Ramos (cell line): ENCODE measurements at regions not wholly inside any gene's neighbourhood (a gene's known extent, or its start where the extent isn't known, plus 50 kb on each side); places are given as distances from the start of the nearest gene placed in this dataset.
"Not testable (repeated sequence)": the region's sequence is repeated elsewhere in the genome, so short reads cannot be mapped to it uniquely, and the experiment has no call there.

Source experiments
- in situ Hi-C: fragments of 300-500 bp; cut with MboI; formaldehyde crosslinking; loops from one replicate; pipeline ENCODE4 v1.14.3; 2022; ENCODE audit warnings: low sequenced_read_pairs; ENCODE audit not compliant: unreplicated experiment

DNA sequence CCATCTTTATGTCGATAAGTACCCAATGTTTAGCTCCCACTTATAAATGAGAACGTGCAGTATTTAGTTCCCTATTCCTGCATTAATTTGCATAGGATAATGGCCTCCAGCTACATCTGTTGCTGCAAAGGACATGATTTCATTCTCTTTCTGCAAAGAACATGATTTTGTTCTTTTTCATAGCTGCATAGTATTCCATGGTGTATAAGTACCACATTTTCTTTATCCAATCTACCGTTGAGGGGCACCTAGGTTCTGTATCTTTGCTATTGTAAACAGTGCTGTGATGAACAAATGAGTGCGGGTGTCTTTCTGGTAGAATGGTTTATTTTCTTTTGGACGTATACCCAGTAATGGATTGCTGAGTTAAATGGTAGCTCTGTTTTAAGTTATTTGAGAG is 63.0 kb downstream of the HLX start:
- in situ Hi-C loops, result no loop called here

DNA sequence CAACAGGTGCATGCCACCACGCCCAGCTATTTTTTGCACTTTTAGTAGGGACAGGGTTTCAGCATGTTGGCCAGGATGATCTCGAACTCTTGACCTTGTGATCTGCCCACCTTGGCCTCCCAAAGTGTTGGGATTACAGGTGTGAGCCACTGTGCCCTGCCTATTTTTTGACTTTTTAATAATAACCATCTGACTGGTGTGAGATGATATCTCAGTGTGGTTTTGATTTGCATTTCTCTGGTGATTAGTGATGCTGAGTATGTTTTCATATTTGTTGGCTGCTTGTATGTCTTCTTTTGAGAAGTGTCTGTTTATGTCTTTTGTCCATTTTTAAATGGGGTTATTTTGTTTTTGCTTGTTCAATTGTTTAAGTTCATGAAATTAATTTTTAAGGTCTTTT is 63.7 kb downstream of the HLX start:
- in situ Hi-C loops, result not testable (repeated sequence)

DNA sequence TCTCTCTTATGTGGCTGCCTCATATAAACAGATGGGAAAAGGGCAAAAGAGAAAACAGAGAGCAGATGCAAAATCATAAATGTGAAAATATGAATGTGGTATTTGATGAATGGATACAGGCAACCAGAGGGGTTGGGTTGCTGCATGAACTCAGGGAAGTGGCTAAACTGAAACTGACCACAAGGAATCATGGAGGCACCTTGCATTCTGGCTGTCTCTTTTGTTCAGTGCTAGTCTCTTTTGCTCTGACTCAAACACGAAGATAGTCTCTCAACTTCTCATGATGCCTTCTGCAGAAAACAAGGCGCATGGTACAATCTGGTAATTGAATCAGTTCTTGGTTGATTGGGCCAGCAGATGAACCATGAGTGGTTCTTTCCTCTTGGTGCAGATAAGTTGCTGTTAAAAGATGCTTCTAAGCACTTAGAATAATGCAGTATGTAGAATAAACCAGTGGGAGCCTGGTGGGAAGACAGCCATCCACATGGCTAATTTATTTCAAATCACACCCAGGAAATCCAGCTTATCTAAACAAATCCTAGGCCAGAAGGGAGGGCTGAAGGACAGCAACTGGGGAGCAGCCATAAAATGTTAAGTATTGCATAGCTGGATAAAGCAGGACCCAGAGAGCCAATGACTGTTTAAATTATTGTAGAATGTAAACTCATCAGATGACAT is 64.2 kb downstream of the HLX start:
- in situ Hi-C loops, result no loop called here

DNA sequence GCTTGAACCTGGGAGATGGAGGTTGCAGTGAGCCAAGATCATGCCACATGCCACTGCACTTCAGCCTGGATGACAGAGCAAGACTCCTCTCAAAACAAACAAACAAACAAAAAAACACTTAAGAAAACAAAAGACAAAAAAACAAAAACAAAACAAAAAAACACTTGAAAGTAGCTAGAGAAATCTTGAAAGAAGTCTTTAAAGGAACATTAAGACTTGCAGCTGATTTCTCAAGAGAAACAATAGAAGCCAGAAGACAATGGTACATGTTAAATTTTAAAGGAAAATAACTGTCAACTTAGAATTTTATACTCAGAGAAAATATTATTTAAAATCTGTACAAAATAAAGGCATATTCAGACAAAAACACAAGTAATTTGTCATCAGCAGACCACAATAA is 71.3 kb downstream of the HLX start:
- in situ Hi-C loops, result no loop called here

DNA sequence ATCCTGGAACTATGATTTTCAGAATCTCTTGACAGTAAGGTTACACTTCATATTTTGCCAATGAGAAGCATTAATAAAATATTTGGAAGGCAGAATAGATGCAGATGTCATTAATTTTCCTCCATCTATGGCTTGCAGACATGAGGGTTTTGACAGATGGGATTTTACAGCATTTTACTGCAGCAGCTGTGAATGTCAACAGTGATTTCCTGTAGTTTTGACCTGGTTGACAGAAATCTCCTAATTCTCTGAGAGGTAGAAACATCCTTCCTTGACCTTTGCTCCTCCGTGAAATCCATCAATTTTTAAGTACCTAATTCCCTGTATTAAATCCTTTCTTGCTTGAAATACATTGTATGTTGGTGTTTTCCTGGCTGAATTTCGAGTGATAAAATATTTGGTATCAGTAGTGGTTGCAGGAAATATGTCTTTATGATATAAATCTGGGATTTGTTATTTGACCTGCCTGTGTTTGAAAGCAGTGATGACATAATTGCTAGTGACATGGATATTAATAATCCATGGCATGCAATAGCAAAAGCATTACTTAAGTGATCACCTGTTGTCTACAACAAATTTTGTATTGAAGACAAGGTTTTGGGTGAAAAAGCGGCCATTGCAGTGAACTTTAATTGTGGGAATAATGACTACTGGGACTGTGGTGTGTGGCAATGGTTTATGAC is 73.9 kb downstream of the HLX start:
- in situ Hi-C loops, result no loop called here

DNA sequence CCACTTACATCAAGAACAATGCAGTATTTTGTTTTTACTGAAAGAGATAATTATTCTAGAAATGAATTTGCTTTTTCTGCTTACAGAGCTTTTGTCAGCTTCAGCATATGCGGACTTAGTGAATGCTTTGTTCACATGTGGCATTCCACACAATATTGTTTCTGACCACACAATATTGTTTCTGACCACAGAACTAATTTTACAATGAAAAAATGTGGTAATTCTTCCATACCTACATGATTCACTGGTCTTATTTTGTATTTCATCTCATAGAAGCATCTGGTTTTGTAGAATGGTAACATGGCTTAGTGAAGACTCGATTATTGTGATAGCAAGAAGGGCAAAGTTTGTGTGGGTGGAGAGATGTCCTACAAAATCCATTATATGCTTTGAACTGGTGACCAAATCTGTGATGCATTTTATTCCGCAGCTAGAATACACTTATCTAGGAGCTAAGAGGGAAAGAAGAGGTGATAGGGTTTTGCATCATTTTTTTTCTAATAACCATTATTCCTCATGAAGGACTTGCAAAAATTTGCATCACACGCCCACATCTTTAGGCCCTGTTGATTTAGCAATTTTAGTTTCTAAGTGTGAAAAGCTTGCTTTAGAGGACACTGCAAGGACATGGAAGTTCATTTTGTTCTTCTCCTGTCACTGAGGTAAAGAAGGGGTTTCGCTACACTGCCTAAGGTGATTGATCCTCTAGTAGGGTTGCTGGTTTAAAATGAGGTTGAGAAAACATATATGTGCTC is 75.3 kb downstream of the HLX start:
- in situ Hi-C loops, result no loop called here

DNA sequence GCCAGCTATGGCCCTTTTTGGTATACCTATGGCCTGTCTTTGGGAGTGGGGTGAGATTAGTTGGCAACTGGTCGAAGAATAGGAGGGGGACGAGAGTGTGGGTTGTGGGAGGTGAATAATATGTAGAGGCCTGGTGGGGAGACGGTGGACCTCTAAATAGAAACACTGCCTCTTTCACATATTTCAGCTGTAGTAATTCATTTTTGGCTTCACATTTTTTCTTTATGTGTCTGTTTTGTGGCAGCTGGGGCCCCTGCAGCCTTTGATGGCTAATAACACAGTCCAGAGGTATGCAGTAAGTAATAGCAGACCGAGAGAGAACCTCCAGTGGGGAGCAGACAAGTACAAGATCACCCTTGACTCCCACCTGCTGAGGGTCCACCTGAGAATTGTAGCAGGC is 75.9 kb downstream of the HLX start:
- in situ Hi-C loops, result no loop called here

DNA sequence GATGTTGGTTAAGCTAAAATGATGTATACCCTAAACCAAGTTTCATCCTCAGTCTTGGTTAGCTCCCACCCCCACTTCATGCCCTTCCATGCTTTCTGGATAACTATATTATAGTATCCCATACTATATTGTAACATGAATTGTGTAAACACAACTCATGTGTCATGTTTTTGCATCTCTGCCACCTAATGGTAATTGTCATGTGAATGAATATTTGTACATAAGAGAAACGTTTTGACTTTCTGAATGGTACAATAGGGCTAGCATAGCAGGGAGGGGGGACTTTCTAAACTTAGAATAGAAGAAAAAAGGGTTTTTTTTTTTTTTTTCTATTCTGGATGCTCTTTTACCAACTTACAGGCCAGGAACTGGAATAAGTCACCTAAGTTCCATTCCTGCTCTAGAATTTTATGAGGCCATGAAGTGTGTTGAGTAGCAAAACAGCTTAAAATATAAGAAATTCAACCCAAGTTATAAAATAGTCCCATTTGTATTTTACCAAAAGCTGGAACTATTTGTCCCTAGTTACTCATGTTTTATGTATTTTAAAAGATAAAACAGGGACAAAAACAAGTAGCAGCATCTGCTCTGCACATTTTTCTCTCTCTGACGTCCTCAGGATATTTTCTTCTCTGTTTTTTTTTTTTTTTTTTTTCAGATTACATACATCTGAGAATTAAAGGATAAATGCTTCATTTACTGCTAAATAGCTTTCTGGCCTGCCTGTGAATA is 77.4 kb downstream of the HLX start:
- in situ Hi-C loops, result no loop called here

DNA sequence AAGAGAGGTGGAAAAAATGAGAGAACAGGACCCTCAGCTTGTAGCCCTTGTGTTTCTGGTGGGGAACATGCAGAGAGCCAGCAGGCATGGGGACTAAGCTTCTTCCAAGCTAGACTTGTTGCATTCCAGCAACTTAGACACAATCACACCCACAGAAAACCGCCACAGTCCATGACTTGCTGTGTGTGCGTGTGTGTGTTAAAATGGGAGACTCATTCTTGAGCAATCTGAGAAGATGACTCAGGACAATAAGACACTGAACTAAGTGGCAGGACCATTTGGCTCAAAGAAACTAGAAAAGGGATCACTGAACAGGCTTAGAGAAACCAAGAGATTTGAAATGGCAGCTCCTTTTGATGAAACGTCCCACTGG is 78.0 kb downstream of the HLX start:
- in situ Hi-C loops, result no loop called here

DNA sequence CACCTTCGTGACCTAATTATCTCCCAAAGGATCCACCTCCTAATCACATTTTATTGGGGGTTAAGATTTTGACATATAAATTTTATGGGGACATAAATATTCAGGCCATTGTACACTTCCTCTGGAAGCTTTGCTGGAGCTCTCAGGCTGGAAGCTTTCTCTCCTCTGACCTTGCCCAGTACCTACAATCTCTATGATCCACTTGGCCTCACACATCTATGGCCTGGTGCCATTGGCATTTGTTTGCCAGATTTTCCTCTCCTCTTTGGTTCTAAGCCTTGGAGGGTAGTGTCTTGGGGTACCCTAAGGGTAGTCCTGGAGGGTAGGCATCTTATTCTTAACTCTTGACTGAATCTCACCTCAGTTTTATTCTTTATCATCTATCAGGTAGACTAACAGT is 79.0 kb downstream of the HLX start:
- in situ Hi-C loops, result no loop called here

DNA sequence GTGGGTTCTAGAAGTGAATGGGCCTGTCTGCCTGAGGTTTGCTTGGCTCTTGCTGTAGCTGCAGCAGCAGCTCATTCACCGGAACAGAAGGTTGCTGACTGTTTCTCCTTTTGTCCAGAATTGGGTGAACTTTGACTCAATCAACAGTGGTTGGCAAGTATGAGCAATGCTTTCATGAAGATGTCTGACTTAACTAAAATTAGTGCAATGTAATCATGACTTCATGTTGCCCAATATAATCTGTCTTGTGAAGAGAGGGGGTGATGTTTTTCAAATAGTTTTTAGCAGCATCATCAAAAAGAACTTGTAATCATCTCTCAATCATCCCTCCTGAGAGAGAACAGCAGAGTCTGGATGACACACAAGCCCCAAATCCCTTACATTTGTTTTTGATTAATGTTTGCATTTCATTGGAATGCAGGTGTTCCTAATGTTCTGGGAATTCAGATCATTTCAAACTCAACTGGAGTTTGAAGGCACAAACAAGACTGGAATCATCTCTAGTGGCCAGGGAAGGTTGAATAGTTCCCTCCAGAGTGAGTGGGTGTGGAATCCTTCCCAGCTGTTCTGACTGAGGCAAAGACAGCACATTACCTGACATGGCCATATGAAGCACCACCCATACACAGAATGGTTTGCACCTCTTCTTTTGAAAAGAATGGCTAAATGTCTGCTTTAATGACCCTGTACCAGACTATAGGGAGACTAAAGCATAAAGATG is 82.9 kb downstream of the HLX start:
- in situ Hi-C loops, result no loop called here

DNA sequence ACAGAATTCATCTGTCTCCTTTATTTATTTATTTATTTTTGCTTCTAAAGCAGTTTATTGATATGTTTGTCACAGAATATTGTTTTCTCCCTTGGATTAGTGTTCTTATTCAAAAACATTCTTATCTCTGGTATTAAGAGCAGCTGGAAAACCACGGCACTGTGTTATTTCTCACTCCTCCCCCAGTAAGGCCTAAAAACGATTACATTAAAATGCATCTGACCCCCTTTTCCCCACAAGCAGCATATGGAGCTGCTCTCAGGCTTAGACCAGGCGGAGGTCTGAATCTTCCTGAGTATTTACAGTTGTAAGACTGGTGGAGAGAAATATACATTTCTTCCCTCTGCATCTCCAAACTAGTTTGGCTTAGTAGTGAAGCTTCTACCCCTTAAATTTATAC is 86.8 kb downstream of the HLX start:
- in situ Hi-C loops, result no loop called here

DNA sequence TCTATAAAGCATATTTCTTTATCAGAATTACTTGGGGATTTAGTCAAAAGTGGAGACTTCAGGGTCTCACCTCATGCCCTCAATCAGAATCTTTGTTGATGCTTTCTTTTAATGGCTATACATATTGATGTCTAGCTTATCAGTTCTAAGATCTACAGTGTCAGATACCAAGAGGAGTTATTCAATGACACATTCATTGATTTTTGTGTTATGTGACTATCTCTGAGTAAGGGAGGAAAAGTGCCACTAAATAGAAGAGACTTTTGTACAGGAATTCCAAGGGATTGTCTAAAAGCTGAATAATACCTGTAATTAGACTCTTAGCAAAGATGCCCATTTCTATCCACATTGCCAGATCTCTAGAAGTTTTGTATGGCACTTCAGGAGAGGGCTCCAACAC is 87.2 kb downstream of the HLX start:
- in situ Hi-C loops, result no loop called here

DNA sequence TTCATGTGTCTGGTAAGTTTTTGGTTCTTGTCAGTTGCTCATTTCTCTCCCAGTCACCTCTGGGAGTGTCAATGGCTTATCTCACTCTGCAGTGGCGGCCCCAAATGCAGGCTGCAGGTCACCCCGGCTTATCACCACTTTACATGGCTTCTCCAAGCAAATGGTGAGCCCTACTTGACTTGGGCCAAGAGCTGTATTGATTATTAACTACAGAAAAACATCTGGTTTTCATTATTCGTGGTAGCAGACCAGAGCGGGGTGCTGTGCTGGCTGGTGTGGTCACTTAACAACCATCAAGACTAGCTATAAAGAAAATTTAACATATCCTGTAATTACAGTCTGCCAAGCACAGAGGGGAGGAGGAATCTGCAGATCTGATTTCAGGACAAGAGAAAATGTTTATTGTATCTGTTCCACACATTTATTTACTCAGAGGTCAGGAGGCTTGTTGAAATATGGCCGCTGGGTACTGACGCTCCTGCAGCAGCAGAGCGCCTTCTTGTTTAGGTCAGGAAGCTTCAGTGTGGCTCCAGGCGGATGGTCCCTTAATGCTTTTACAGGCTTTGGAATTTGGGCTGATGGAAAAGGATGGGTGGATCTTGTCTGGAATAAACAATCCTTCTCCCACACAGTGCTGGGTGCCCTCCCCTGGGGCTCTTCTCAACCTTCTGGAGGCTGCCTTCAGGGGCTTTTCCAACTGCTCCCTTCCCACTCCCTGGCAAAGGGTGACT is 87.8 kb downstream of the HLX start:
- in situ Hi-C loops, result no loop called here

DNA sequence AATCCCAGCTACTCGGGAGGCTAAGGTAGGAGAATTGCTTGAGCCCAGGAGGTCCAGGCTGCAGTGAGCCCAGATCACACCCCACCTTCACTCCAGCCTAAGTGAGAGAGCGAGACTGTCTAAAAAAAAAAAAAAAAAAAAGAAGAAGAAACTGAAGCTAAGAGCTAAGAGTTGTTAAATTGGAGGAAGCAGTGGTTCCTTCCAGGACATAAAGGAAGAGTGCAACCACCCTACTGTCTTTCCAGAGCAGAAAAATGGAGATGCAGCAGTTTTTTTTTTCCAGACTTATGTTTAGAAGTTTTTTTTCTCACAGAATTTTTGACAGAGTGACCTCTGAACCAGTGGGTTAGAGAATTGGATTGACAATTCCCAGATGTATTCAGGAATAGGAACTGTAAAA is 88.7 kb downstream of the HLX start:
- in situ Hi-C loops, result no loop called here

DNA sequence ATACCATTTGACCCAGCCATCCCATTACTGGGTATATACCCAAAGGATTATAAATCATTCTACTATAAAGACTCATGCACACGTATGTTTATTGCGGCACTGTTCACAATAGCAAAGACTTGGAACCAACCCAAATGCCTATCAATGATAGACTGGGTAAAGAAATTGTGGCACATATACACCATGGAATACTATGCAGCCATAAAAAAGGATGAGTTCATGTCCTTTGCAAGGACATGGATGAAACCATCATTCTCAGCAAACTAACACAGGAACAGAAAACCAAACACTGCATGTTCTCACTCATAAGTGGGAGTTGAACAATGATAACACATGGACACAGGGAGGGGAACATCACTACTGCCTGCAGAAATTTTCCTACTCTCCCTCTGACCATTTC is 90.0 kb downstream of the HLX start:
- in situ Hi-C loops, result not testable (repeated sequence)

DNA sequence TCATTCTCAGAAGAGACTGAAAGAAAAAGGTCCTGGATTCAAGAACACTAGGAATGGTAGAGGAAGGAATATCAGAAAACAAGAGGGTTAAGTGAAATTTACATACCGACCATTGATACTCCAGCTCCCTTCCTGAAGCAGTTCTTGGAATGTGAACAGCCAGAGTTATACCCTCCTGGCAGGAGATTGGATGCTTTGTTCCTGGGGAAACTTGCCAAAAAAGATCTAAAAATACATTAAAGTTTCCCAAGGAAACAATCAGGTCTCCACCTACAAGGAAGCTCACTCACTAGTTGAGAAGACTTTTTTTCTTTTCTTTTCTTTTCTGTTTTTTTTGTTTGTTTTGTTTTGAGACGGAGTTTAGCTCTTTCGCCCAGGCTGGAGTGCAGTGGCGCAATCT is 91.1 kb downstream of the HLX start:
- in situ Hi-C loops, result no loop called here

DNA sequence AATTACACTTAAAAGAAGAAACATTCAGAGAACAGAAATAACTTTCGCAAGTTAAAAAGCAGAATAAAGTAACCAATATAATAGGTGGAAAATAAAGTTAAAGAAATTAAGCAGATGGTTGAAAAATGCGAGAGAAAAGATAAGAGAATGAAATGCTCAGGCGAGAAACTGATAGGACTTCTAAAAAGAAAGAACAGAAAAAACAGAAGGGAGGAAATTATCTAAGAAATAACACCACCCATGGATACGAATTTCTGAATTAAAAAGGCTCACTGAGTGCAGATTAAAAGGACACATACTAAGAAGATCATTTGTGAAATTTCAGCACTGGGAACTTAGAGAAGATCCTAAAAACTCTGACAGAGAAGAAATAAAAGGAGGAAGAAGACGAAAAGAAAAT is 92.0 kb downstream of the HLX start:
- in situ Hi-C loops, result no loop called here

DNA sequence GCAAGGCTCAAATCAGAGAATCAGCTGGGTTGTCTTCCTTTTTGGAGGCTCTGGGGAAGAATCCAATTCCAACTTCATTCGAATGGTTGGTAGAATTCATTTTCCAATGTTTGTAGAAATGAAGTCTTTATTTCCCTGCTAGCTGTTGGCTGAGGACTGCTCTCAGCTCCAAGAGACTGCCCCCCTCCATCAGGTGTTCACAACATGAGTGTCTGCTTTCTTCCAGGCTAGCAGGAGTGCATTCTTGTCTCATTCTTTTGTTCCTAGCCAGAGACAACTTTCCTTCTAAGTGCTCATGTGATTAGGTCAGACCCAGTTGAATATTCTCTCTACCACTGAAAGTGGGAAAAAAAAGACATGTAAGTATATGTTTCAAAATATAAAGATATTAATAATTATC is 95.2 kb downstream of the HLX start:
- in situ Hi-C loops, result no loop called here

DNA sequence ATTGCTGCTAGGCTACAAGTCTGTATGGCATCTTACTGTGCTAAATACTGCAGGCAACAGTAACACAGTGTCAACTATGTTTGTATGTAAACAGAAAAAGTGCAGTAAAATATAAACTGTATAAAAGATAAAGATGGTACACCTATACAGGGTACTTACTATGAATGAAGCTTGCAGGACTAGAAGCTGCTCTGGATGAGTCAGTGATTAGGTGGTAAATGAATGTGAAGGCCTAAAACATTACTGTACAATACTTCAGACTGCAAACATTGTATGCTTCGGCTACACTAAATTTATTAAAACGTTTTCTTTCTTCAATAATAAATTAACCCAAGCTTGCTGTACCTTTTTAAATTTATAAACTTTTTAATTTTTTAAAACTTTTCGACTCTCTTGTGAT is 97.1 kb downstream of the HLX start:
- in situ Hi-C loops, result no loop called here
